Esophagus muscularis mucosa (tissue), 3 donors: ENCODE measurements at regions not wholly inside any gene's neighbourhood (a gene's known extent, or its start where the extent isn't known, plus 50 kb on each side); places are given as distances from the start of the nearest gene placed in this dataset.

ENCODE experiments used
- POLR2AphosphoS5 ChIP-seq, 2 donors: sonication (generic); formaldehyde crosslinking; IDR thresholded peaks; one replicate each; pipeline ENCODE4 v1.6.1; 2017; ENCODE audit warnings: antibody characterized with exemption in 2 of 2
- TF ChIP-seq, protein P1 (sequence below), 3 experiments: fragments of 200-600 bp in 2 of 3; fragments of 450-650 bp in 1 of 3; sonication (generic) in 2 of 3; IDR thresholded peaks; one replicate each; pipeline ENCODE4 v1.5.1; 2017 to 2019; ENCODE audit warnings: antibody characterized with exemption in 3 of 3, mild to moderate bottlenecking in 2 of 3, moderate library complexity in 1 of 3

DNA sequence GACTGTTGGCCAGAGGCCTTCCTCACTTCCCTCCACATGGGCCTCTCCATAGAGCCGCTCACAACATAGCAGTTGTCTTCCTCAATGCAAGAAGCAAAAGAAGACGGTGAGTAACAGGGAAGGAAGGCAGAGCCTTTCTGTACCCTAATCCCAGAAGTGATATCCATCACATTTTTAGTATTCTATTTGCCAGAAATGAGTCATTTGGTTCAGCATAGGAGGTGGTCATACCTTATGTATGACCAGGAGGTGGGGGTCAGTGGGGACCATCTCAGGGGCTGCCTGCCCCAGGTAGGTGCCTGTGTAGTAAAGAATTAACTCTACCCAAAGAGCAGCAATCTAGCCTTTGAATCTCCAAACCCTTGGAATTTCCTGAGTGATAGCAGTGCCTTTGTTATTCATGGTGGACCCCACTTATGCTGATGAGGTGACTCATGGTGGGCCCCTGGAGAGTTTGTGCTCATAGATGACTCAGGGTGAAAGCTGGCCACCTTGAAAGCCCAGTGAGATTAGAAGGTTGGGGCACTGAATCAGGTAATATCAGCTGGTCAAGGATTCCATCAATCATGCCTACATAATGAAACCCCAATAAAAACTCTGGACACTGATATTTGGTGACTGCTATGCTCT is 323.9 kb upstream of the IGF1R start:
- no peak for TF ChIP-seq POLR2AphosphoS5 (IDR thresholded peaks at IDR 0.05)
- TF ChIP-seq, protein P1, sequence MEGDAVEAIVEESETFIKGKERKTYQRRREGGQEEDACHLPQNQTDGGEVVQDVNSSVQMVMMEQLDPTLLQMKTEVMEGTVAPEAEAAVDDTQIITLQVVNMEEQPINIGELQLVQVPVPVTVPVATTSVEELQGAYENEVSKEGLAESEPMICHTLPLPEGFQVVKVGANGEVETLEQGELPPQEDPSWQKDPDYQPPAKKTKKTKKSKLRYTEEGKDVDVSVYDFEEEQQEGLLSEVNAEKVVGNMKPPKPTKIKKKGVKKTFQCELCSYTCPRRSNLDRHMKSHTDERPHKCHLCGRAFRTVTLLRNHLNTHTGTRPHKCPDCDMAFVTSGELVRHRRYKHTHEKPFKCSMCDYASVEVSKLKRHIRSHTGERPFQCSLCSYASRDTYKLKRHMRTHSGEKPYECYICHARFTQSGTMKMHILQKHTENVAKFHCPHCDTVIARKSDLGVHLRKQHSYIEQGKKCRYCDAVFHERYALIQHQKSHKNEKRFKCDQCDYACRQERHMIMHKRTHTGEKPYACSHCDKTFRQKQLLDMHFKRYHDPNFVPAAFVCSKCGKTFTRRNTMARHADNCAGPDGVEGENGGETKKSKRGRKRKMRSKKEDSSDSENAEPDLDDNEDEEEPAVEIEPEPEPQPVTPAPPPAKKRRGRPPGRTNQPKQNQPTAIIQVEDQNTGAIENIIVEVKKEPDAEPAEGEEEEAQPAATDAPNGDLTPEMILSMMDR (IDR thresholded peaks at IDR 0.05): no peak
